Stimulated activated naive CD8-positive, alpha-beta T cell treated with anti-CD3 and anti-CD28 coated beads, Interleukin-15, Interleukin-2, amounts not matched to agents 100 U/mL and 50 U/mL, for 24 hours (primary cell): ENCODE measurements at regions not wholly inside any gene's neighbourhood (a gene's known extent, or its start where the extent isn't known, plus 50 kb on each side); places are given as distances from the start of the nearest gene placed in this dataset.

Source experiments
- ATAC-seq: fragments of 150-1000 bp; cut with Tn5 transposase; one replicate; pipeline ENCODE4 v1.10.0; 2021
- DNase-seq: peaks from one replicate; pipeline ENCODE4 v3.0.0; 2021

DNA sequence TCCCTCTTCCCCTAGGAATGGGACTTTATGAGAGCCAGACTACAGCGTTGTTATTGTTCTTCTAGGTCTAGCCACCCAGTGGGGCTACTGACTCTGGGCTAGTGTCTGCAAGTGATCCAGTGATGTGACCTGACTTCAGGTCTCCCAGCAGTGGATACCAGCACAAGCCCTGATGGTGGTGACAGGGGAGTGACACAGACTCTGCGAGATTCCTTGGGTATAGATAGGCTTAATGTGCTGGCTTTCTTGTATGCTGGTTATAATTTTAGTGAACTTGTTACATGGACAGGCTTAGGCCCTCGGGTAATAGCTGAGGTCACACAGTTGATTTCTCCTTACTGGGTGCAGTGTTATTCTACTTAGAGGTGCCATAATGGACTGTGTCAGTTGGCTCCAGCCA lies 106.9 kb downstream of the TBC1D30 start:
- ATAC-seq (no peak), DNase-seq (no peak)

DNA sequence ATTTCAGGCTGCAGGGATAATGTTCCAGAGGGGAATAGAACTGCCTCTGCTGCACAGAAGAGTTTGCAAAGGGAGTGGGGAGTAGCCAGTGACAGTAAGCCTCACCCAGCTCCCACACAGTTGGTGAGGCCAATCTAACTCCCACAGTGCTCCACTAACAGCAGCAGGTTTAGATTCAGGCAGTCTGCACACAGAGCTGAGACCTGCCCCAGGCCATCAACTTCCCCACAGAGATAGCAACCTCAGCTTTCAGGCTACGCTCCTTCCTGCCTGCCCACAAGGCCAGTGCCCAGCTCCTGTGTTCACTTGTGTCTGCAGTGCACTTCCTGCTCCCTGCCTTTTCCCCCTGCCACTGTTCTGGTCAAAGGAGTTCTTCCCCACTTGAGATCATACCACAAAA lies 107.5 kb downstream of the TBC1D30 start:
- ATAC-seq (no peak), DNase-seq (no peak)

DNA sequence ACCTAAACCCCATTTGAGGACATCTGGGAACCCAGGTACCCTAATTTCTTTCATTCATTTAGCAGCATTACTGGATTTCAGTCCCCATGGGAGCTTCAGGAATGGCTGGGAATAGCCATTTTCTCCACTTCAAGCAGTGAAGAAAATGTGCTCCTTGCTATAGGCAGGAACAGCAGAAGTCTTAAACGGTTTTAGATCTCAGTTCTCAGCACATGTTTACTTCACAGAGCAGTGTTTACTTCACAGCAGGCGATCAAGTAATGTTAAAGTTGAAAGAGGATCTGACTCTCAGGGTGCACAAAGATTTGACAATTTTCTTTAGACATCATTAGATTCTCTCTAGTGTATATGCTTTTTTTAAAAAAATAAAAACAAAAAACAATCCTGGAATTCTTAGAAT lies 109.3 kb downstream of the TBC1D30 start:
- no peak for DNase-seq
- ATAC-seq: no peak

DNA sequence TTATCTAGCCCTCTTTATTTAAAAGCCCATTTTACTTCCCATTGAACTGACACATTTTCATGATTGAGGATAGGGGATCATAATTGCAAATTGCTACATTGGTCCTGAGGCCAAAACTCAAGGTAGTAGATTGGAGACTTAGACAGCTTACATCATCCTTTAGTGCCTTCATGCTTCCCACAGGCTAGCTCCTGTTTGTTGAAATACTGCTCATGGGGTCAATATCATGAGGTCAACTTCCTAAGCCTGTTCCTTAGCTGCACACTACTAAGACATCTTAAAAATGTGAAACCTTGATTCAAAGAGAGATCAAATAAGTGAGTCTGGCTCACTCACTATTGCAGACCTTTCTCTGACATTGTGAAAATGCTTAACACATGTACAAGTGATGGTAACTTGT lies 113.0 kb downstream of the TBC1D30 start:
- ATAC-seq: no peak
- no peak for DNase-seq

DNA sequence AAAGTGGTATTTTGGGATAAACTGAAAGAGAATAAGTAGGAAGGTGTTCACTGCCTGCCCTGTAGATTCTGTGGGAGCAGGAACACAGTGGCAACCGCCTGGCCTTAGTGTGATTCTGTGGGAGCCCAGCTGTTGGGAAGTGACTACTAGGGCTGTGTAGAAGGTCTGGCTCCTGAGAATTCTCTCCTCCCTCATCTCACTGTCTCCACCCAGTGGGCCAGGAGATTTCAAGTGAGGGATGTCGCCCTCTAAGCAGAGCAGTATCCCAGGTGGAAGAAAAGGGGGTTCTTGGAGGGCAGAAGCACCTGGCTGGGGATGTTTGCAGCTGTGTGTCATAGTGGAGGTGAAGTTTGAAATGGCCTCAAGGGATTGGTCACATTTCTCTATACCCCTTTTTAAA lies 113.7 kb downstream of the TBC1D30 start:
- ATAC-seq (no peak), DNase-seq (no peak)

DNA sequence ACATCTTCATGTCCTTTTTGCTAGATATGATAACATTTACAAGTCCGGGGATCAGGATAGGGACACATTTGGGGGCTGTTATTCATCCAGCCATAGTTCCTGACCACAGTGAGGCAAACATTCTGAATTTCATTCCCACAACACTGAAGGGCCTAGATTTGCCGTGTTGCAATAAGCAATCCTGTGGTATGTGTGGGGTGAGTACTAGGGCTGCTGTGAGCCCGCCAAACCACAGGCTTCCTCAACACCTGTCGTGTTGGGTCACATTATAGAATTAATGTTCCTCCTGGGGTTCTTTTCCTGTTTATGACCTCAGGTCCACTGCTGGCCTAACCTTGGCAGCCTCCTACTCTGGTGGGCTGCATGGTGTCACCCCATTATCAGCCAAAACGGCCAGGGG lies 119.2 kb downstream of the TBC1D30 start:
- no peak for DNase-seq
- peak; percentile 32 for ATAC-seq

DNA sequence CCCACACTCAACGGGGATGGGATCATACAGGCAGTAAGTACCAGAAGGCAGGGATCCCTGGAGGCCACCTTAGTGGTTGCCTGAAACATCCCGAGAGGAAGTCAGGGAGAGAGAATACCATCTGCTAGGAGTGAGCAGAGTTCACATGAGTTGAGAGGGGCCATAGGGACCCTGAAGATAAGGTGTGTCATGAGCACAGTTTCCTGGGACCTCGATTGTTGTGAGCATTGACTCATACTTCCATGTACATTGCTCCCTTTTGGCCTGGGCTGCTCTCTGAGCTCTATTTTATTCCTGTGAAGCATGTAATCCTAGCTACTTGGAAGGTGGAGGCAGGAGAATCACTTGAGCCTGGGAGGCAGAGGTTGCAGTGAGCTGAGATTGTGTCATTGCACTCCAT lies 120.5 kb downstream of the TBC1D30 start:
- no peak for ATAC-seq

DNA sequence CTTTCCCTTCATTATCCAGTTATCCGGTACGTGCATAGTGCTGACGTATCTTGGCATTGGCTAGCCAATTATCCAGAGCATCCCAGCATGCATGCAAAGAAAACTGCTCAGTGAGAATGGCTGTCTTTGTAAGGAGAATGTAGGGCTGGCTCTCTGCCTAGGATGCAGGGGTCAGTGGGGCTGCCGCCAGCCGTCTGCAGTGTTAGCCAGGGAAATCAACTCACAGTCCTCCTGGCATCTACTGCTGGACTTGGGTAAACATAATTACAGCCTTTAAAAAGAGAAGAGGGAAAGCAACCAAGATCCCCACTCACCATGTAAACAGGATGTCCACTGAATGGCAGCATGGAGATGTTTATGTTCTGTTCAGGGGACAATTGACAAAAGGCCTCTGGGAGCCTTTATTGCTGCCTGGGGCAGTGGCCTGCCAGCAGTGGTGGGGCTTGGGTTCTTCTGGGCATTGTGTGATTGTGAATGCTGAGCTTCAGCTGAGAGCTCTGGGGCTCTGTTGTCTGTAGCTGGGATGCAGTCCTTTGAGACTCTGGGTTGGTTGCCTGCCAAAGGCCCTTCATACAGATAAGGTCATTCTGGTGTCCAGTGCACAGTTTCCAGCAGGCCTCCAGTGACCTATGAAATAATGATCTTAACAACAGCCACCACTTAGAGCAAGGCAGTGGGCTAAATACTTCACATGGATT lies 121.8 kb downstream of the TBC1D30 start:
- ATAC-seq: no peak
- DNase-seq: no peak

More for the DNA sequence above, 120.5 kb downstream of the TBC1D30 start:
- no peak for DNase-seq

DNA sequence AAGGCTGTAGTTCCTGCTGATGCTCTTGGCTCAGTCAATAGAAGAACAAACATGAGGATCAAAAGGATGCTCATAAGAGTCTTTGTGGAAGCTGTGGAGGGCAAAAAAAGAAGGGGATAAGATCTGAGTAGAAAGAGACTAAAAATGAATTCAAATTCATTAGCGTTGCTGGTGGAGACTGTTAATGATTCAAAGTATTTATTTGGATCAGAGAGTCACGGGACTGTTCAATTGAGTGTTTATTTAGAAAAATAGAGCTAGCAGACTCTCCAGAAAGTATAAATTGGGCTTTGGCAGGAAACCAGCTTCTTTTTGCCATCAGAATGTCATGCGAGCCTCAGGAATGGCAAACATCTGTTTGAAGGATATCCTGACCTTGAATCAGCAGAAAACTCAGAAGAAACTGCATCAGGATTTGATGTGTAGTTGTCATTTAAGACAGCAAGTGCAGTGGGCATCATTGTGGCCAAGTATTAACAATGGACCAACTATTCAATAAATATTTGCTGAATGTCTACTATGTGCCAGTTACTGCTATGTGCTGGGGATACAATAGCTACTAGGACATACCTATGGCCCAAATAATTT lies 126.4 kb downstream of the TBC1D30 start:
- no peak for DNase-seq
- ATAC-seq: no peak

DNA sequence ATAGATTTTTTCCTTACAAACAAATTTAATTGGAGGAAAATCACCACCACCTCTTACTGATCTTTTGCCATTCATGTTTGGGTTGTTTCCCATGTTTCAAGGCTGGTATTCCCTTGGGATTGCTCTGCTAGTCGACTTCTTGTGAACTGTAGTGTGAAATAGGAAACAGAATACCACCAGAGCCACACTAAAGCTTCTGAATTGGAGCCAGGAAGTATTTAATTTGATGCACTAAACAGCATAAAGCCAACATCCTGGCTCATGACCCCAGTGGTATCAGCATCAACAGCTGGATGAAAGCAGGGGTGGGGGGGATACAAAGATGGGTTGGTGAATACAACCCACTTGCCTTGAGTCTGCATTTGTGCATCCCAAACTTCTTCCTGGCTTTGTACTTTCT lies 127.5 kb downstream of the TBC1D30 start:
- no peak for ATAC-seq
- DNase-seq: no peak

DNA sequence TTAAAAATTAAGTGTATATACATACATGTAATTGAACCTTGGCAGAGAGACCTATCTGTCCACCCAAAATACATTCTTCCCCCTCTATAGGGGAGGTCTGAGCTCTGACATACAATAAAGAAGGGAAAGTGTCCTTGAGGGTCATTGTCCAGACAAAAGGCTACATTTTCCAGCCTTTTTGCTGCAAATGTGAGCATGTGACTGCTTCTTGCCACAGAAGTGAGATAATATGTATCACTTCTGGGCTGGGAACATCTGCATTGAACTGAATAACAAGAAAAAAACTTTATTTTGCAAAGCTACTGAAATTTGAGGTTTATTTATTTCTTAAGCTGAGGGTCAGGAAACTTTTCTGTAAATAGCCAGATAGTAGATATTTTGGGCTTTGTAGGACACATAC lies 131.3 kb downstream of the TBC1D30 start:
- DNase-seq: no peak
- ATAC-seq: no peak

DNA sequence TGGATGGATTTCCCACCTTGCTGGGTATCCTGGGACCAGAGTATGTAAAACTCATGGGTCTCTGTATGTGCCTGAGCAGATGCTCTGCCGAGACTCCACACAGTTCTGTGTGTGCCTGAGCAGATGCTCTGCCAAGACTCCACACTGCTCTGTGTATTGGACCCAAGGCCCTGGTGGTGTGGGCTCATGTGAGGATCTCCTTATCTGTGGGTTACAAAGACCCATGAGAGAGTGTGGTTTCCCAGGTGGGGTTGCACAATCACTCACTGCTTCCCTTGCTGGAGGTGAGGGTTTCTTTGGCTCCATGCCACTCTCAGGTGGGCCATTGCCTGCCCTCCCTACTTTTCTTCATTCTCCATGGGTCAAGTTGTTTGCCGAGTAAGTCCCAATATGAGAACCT lies 141.5 kb downstream of the TBC1D30 start:
- ATAC-seq: no peak
- DNase-seq: no peak

DNA sequence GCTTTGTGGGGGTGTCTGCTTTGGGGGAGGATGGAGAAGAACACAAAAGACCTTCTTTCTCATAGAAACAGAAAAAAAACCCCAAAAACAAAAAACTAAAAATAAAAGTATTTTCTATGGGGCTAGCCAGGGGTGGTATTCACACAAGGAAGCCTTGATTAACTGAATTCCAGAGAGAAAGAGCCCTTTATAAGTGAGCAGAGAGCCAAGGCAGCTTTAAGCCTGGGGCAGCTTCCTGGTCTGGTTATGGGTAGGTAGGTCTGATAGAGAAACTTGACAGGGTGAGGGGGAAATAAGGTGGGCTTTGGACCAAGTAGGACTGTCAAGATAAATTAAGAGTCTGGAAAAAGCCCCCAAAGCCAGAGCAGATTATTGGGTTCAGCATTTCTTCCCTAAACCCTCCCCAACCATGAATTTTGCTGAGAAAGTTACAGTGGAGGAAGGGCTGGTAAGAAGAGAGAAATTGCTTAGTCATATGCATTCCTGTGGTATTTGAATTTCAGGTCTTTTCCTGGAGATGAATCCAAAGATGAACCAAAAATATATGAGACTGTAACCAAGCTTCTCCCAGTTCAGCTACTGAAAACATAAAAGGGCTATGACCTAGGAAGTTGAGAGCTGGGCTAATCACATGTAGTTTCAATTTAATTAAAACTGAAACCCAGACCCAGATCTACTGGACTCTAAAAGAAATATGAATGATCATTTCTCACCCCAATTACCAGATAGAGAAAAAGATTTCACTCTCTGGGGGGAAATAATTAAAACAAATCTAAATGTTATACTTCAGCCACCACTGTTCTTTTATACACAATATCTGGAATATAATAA lies 144.8 kb downstream of the TBC1D30 start:
- ATAC-seq: no peak
- DNase-seq: no peak

DNA sequence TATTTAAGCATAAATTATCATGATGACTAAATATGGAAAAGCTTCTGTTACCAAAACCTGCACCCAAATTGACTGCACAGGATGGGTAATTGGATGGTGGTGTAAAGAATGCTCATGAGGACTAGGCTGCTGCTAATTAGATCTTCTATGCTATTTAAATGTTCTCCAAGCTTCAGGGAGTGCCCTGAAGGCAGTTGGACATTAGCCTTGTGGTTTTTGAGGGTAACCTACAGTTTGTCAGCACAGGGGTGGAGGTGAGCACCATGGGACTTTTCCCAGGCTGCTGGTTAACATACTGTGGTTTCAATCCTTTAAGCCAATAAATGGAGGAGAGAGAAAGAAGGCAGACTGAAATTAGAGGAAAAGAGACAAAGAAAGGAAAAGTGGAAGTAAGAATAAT lies 145.0 kb downstream of the WIF1 start:
- DNase-seq: no peak
- no peak for ATAC-seq

DNA sequence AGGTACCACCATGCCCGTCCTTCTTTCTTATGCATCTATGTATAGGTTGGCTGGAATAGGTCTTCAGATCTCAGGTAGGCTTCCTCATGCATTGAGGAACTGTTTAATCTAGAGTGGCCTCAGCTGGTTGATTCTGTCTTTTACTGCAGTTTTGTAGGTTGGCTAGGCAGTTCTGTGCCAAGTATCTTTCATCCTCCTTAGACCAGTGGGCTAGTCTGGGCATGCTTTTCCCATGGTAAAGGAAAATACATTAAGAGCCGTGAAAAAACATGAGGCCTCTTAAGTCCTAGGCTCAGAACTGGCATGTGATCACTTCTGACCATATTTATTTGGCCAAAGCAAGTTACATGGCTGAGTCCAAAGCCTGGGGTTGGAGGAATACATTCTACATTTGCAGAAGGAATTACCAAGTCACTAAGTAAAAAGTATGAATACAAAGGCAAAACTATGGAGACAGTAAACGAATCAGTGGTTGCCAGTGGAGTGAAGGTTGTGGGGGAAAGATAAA lies 137.3 kb downstream of the WIF1 start:
- ATAC-seq: no peak
- DNase-seq: no peak

DNA sequence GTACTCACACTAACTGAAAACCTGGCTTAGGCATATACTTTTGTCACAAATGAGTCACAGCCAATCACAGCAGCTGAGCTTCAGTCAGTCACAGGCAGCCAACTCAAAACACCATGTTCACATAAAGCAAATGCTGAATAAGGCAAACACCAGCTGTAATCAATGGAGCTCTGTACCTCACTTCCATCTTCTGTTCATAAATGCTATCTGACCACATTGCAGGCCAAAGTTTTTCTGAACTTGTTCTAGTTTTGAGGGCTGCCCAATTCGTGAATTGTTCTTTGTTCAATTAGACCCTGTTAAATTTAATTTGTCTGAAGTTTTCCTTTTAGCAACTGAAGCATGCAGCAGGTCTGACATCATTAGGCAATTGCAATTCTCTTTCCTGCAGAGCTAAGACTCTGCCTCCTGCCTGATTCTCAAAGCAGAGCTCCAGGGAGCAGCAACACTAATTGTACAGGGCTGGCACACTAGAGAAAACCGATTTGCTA lies 129.9 kb downstream of the WIF1 start:
- no peak for DNase-seq
- ATAC-seq: no peak

DNA sequence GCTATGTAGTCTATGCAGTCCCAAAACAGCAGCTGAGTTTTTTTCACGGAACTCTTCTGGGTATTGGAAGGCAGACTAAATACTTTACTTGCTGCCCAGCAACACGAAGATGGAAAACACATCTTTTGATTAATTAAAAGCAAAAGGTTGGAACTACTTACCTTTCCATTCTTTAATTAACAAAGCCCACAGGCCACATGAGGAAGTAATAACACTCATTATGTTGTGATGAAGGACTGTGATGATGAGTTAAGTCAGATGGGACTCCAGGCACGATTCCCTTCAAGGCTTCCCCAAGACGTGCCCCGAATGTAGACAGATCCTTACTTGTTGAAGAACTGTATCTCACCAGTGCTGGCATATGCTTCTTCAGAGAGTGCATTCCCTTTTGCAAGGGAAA lies 129.0 kb downstream of the WIF1 start:
- ATAC-seq (no peak), DNase-seq (no peak)

DNA sequence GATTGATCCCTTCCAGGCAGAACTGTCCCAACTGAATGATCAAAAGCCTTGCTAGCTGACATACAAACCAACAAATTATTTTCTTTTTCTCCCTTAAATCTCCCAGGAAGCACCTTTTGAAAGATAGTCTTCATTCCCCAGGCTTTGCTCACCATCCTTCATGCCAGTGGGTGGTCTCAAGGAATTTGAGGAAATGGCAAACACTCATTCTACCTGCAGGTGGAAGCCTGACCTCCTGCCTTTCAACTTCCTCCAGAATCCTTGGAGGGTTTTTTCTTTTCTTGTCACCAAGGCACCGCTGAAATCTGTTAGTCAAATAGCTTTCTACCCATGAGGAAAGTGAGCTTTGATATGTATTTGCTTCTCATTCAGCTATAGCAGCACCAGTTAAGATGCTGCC lies 128.5 kb downstream of the WIF1 start:
- ATAC-seq (no peak), DNase-seq (no peak)

DNA sequence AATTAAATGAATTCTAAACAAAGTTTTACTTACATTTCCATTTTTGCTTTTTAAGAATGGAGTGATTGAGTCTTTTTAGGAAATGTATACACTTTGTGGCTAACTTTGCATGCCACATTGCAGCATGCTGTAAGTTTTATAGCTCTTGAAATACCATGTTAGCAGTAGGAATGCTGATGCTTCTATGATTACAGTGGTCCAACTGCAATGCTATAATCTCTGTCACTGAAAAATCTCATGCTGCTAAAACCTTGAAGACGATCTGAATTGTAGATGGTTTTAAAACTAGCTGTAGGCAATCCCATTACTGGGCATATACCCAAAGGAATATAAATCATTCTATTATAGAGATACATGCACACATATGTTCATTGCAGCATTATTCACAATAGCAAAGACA lies 127.6 kb downstream of the WIF1 start:
- ATAC-seq (no peak), DNase-seq (no peak)

DNA sequence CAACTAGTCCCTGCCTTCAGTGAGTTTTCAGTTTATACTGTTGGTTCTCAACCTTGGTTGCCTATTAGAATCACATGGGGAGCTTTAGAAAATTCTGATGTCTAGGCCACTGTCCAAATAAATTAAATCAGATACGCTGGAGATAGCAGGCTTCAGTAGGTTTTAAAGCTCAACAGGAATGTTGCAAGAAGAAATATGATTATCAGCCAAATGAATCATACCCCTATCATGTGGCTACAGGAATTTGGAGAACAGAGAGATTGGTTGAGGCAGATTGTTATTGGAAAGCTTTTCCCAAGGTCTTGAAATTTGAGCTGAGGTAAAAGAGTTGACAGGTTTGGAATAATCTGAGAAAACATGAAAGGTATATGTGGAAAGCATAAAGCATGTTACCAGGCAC lies 125.3 kb downstream of the WIF1 start:
- ATAC-seq: no peak
- DNase-seq: no peak

DNA sequence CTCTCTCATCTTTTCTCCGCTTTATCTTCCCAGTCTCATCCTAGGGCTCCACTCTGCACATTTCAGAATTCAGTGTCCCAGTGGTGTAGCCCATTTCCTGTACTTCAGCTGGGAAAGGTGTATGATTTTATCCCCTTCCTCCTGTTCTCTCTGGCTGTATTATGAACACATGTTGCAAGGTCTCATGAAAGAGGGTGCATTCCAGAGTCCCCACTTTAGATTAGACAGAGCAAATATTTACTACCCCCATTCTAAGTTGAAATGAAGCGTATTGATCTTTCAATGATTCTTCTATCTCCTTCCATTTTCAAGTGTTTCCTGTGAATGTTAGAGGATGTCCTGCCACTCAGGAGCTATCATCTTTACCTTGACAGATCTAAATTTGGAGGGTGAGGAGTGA lies 123.2 kb downstream of the WIF1 start:
- ATAC-seq (no peak), DNase-seq (no peak)

DNA sequence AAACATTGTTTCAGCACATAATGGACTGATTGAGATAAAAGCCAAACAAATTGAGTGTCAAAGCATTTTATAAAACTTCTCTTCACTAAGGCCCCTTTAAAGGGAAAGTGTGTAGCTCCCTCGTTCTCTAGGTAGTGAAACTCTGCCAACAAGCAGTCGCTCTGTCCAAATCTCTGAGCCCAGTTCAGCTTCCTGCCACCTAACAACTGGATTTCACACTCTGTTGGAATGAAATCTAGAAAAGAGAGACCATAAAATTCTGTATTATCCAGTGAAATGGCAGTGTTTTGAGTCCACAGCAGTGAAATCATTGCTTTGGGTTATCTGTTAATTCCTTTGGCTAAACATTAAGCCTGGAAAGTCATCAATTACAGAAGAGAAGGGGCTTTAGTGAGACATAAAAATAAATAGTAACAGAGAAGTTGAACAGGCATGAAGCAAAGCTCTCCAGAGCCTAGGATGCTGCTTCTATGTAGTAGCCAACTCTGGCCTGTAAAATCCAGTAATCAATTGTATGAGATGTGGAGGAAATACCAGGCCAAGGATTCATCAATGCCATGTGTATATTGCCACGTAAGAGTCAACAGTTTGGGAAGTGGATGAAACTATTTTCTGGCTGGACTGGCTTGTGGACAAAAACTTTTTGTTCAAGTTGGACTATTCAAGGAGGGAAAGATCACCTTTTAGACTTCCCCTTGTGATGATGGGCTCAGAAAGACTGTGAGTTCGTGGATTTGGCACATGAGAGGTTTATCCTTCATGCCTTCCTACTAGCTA lies 122.5 kb downstream of the WIF1 start:
- ATAC-seq: no peak
- DNase-seq: no peak

DNA sequence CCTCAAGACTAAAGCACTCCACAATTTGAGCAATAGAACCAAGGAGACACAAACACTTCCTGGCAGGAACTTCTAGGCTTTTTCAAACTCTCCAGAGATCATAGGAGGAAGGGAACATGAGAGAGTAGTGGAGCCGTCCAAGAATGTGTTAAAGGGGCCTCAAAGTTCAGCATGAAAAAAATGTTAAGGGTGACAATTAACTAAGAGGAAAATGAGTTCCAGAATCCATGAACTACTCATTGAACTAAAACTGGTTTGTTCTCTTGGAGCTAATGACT lies 122.0 kb downstream of the WIF1 start:
- no peak for ATAC-seq

More for the DNA sequence above, 122.0 kb downstream of the WIF1 start:
- DNase-seq: no peak
